GM12878 (cell line): ENCODE measurements at regions not wholly inside any gene's neighbourhood (a gene's known extent, or its start where the extent isn't known, plus 50 kb on each side); places are given as distances from the start of the nearest gene placed in this dataset.

Experiments used
- ATAC-seq: fragments of 200-7000 bp; cut with Tn5 transposase; 3 replicates; pipeline ENCODE4 v1.9.1; 2020; ENCODE audit warnings: mild to moderate bottlenecking, moderate library complexity
- BruUV-seq: library from RNA; stranded (reverse); fragments of 400-500 nt; replicated peaks from 2 replicates; lab custom pipeline; 2021; lab: Mats Ljungman, UMichigan
- CTCF ChIA-PET: fragments of 300-600 bp; sonication (Branson Sonifier 250); formaldehyde crosslinking; extraction: SDS; loops from one replicate; lab custom pipeline; 2021; ENCODE audit warnings: inconsistent platforms; lab: Yijun Ruan, JAX
- POLR2A ChIA-PET: fragments of 350-600 bp; formaldehyde crosslinking; extraction: SDS; loops from one replicate; lab custom pipeline; 2021; ENCODE audit warnings: inconsistent platforms; lab: Charles Lee
- RAD21 ChIA-PET: fragments of 300-600 bp; sonication (Branson Sonifier 250); formaldehyde crosslinking; loops from one replicate; lab custom pipeline; 2023; ENCODE audit warnings: antibody characterized with exemption; ENCODE audit not compliant: unreplicated experiment; lab: Charles Lee
- SMC1A ChIA-PET: fragments of 300-600 bp; sonication (Branson Sonifier 250); formaldehyde crosslinking; loops from one replicate; lab custom pipeline; 2023; ENCODE audit not compliant: unreplicated experiment, uncharacterized antibody; lab: Charles Lee
- DNase-seq: peaks from one replicate; pipeline ENCODE4 v3.0.0-alpha.2; 2011; ENCODE audit warnings: low read depth, low spot score
- FAIRE-seq: peaks from 3 replicates; lab custom pipeline; 2011; peaks lifted over from hg19 to GRCh38; lab: Jason Lieb, UNC
- H2AFZ ChIP-seq: 2 replicates; pipeline ENCODE4 v1.6.0; 2011; ENCODE audit warnings: low read depth, low read length, control low read depth; ENCODE audit not compliant: control insufficient read depth
- H3K27ac ChIP-seq: 2 replicates; pipeline ENCODE4 v1.5.1; 2011; ENCODE audit warnings: control low read depth; ENCODE audit not compliant: control insufficient read depth, insufficient read depth
- H3K27me3 ChIP-seq, 2 experiments: replicated peaks in 1 of 2; 2 replicates each; pipeline versions ENCODE4 v1.6.0 to v1.6.1; 2011; ENCODE audit warnings: low read length in 1 of 2; ENCODE audit not compliant: control insufficient read depth in 2 of 2, insufficient read depth in 2 of 2
- H3K36me3 ChIP-seq, 2 experiments: 2 replicates each; pipeline ENCODE4 v1.5.1; 2011; ENCODE audit warnings: low read length in 1 of 2; ENCODE audit not compliant: control insufficient read depth in 2 of 2, insufficient read depth in 2 of 2
- H3K4me1 ChIP-seq: 2 replicates; pipeline ENCODE4 v1.6.1; 2011; ENCODE audit warnings: mild to moderate bottlenecking, low read length, moderate library complexity, mixed read lengths; ENCODE audit not compliant: control insufficient read depth, insufficient read depth
- H3K4me2 ChIP-seq: 2 replicates; pipeline ENCODE4 v1.6.0; 2011; ENCODE audit warnings: control low read depth; ENCODE audit not compliant: control insufficient read depth, insufficient read depth
- H3K4me3 ChIP-seq: fragments of 200-600 bp; sonication (generic); 2 replicates; pipeline ENCODE4 v1.5.1; 2016
- H3K79me2 ChIP-seq: 2 replicates; pipeline ENCODE4 v1.6.0; 2011; ENCODE audit warnings: low read length; ENCODE audit not compliant: control insufficient read depth, insufficient read depth
- H3K9ac ChIP-seq: 2 replicates; pipeline ENCODE4 v1.8.0; 2011; ENCODE audit warnings: low read length, control low read depth, mixed read lengths; ENCODE audit not compliant: control insufficient read depth, insufficient read depth
- H3K9me3 ChIP-seq: replicated peaks from 3 replicates; pipeline ENCODE4 v1.5.1; 2011; ENCODE audit warnings: mild to moderate bottlenecking, low read length; ENCODE audit not compliant: control insufficient read depth, insufficient read depth
- H4K20me1 ChIP-seq: 2 replicates; pipeline ENCODE4 v1.6.0; 2011; ENCODE audit not compliant: control insufficient read depth, insufficient read depth
- CHD1 ChIP-seq: IDR thresholded peaks from 2 replicates; pipeline ENCODE4 v1.6.1; 2012; ENCODE audit warnings: low read depth, low read length, improper control_type of control experiment
- CHD4 ChIP-seq: fragments of 200-600 bp; sonication (generic); IDR thresholded peaks from 2 replicates; pipeline ENCODE4 v1.6.1; 2016; ENCODE audit warnings: mild to moderate bottlenecking
- CUX1 ChIP-seq: IDR thresholded peaks from 2 replicates; pipeline ENCODE4 v1.6.1; 2012; ENCODE audit warnings: improper control_type of control experiment, low read depth, low read length; ENCODE audit not compliant: insufficient replicate concordance
- EGR1 ChIP-seq, 2 experiments: IDR thresholded peaks; 1 replicate in 1 of 2; 2 replicates in 1 of 2; pipeline ENCODE4 v1.6.1; 2011 to 2012; ENCODE audit warnings: low read depth in 2 of 2, low read length in 2 of 2, borderline replicate concordance in 1 of 2, mild to moderate bottlenecking in 1 of 2, moderate library complexity in 1 of 2
- ESRRA ChIP-seq: IDR thresholded peaks from 2 replicates; pipeline ENCODE4 v1.6.1; 2012; ENCODE audit warnings: mild to moderate bottlenecking, low read length, improper control_type of control experiment
- IKZF1 ChIP-seq: fragments of 450-650 bp; conservative IDR thresholded peaks from 2 replicates; pipeline ENCODE4 v1.6.1; 2017; ENCODE audit warnings: antibody characterized with exemption, mild to moderate bottlenecking
- IKZF2 ChIP-seq, 2 experiments: fragments of 450-650 bp; IDR thresholded peaks; 2 replicates each; pipeline ENCODE4 v1.6.1; 2017; ENCODE audit warnings: mild to moderate bottlenecking in 2 of 2, moderate library complexity in 2 of 2
- NFXL1 ChIP-seq: fragments of 450-650 bp; IDR thresholded peaks from 2 replicates; pipeline ENCODE4 v1.6.1; 2017; ENCODE audit warnings: antibody characterized with exemption, mild to moderate bottlenecking, borderline replicate concordance
- NRF1 ChIP-seq: conservative IDR thresholded peaks from 2 replicates; pipeline ENCODE4 v1.6.1; 2011; ENCODE audit warnings: mild to moderate bottlenecking, low read depth, low read length, improper control_type of control experiment
- POLR2A ChIP-seq: IDR thresholded peaks from 2 replicates; pipeline ENCODE4 v1.6.1; 2011; ENCODE audit warnings: low read depth, mild to moderate bottlenecking, low read length
- RBBP5 ChIP-seq: fragments of 200-600 bp; sonication (generic); conservative IDR thresholded peaks from 2 replicates; pipeline ENCODE4 v1.6.1; 2016
- SKIL ChIP-seq: fragments of 450-650 bp; IDR thresholded peaks from 2 replicates; pipeline ENCODE4 v1.6.1; 2017; ENCODE audit warnings: mild to moderate bottlenecking, low read depth, inconsistent platforms; ENCODE audit not compliant: poor library complexity, severe bottlenecking
- SREBF1 ChIP-seq: IDR thresholded peaks from 2 replicates; pipeline ENCODE4 v1.6.1; 2012; ENCODE audit warnings: mild to moderate bottlenecking, low read length
- STAT3 ChIP-seq: IDR thresholded peaks from 2 replicates; pipeline ENCODE4 v1.6.1; 2011; ENCODE audit warnings: low read depth, low read length, improper control_type of control experiment
- TARDBP ChIP-seq: IDR thresholded peaks from 2 replicates; pipeline ENCODE4 v1.6.1; 2016; ENCODE audit warnings: borderline replicate concordance
- ZNF274 ChIP-seq: IDR thresholded peaks from one replicate; pipeline ENCODE4 v1.8.0; 2011; ENCODE audit not compliant: insufficient read length, insufficient read depth
- WGBS: methylation state at CpG from one replicate; pipeline ENCODE4 v1.1.6; 2016; ENCODE audit warnings: low lambda C conversion rate; ENCODE audit not compliant: insufficient replicate concordance, insufficient coverage; ENCODE audit errors: missing lambda C conversion rate; 5-methylcytosine and 5-hydroxymethylcytosine counted together
- in situ Hi-C: fragments of 300-500 bp; cut with MboI; formaldehyde crosslinking; loops from 9 replicates; pipeline ENCODE4 v1.14.3; 2018; ENCODE audit warnings: mixed read lengths
- intact Hi-C: fragments of 100-400 bp; cut with micrococcal nuclease; formaldehyde crosslinking; loops from one replicate; pipeline ENCODE4 v1.14.2; 2022; ENCODE audit not compliant: unreplicated experiment
- TF ChIP-seq, protein P1 (sequence below): IDR thresholded peaks from 2 replicates; pipeline ENCODE4 v1.6.1; 2012; ENCODE audit warnings: low read depth, low read length, improper control_type of control experiment

DNA sequence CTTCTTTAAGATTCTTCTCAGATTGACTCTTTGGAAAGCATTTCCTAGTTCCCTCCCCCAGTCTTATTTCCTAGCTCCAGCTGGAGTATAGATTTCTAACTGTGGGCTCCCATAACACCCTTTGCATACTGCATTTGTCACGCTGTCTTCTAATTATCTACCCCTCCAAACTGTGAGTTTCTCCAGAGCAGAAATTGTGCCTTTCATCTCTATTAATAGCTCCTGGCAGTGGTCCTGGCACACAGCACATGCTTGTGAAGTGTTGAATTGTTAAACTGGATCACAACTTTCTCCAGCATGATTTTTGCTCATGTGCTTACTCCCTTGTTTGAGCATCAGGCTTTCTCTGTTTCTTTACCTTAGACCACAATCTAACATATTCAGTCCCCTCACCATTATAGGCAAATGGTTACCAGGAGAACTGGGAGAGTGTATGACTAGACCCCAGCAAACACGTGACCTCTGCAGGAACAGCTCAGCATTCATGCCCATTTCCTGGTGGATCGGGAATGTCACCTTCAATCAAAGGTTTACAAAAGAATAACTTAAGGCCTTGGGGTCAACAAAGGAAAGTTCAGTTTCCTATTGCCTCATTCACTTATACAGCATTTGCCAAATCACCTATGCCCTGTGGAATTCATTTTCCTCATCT lies 175.7 kb upstream of the TANK start (continued):
- TF ChIP-seq, protein P1, sequence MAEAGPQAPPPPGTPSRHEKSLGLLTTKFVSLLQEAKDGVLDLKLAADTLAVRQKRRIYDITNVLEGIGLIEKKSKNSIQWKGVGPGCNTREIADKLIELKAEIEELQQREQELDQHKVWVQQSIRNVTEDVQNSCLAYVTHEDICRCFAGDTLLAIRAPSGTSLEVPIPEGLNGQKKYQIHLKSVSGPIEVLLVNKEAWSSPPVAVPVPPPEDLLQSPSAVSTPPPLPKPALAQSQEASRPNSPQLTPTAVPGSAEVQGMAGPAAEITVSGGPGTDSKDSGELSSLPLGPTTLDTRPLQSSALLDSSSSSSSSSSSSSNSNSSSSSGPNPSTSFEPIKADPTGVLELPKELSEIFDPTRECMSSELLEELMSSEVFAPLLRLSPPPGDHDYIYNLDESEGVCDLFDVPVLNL, result no peak
- TF ChIP-seq CUX1, result no peak
- no peak for TF ChIP-seq POLR2A
- no peak for TF ChIP-seq IKZF1
- TF ChIP-seq ZNF274, result no peak

- BruUV-seq, result no TSS peak
- POLR2A ChIA-PET, result no interaction called here
- WGBS, result 0% methylated on average over 1 of the region's 1 CpG
- Histone ChIP-seq H3K4me2 (no peak overlapping the region), H4K20me1 (no peaks in the 10 kb centered on the region), H3K27ac (no peak overlapping the region), H3K36me3 (no peaks in the 10 kb centered on the region), H2AFZ (no peak overlapping the region), H3K9ac (no peak overlapping the region), H3K9me3 (no peaks in the 10 kb centered on the region), H3K4me3 (no peak overlapping the region), H3K27me3 (no peaks in the 10 kb centered on the region), H3K4me1 (no peaks in the 10 kb centered on the region), H3K79me2 (no peaks in the 10 kb centered on the region)
- in situ Hi-C loops, result no loop called here
- ATAC-seq (no peak), DNase-seq (no peak), FAIRE-seq (no peak)
- SMC1A ChIA-PET, result interaction anchor here (1.3 kb wide), 1 partner anchor 738 kb away, joined by 4 read pairs; no protein-coding TSS in a partner anchor
- intact Hi-C loops, result loop anchor here (5.0 to 10.0 kb wide), 4 partner anchors 285 to 875 kb away; no protein-coding TSS in a partner anchor
- CTCF ChIA-PET, result interaction anchor here (1.0 to 8.4 kb wide), 3 partner anchors 19 to 666 kb away, joined by 3 to 100 read pairs (median 3); no protein-coding TSS in a partner anchor
- RAD21 ChIA-PET, result no interaction called here
- TF ChIP-seq NRF1 (no peak), SKIL (no peak), SREBF1 (no peak), CHD4 (no peak), RBBP5 (no peak), STAT3 (no peak), CHD1 (no peak), ESRRA (no peak), NFXL1 (no peak), IKZF2 (IDR thresholded peaks at IDR 0.05) (no peak), EGR1 (IDR thresholded peaks at IDR 0.05; ENCODE audit: borderline replicate concordance in 1 of 2, low read depth in 2 of 2, low read length in 2 of 2) (no peak), TARDBP (no peak)
Measured at GRCh38 chr2:160989778-160990177, 170.4 kb upstream of the TANK start.
